WTC11 (cell line): ENCODE measurements at regions not wholly inside any gene's neighbourhood (a gene's known extent, or its start where the extent isn't known, plus 50 kb on each side); places are given as distances from the start of the nearest gene placed in this dataset.

Source experiments
- ATAC-seq: fragments of 200-7000 bp; cut with Tn5 transposase; 2 replicates; pipeline ENCODE4 v1.10.0; 2021; ENCODE audit warnings: mild to moderate bottlenecking, moderate library complexity
- CTCF ChIA-PET: fragments of 300-600 bp; sonication (Branson Sonifier 250); formaldehyde crosslinking; loops from one replicate; lab custom pipeline; 2021; ENCODE audit warnings: antibody characterized with exemption; lab: Charles Lee
- POLR2A ChIA-PET: fragments of 350-600 bp; sonication (Branson Sonifier 250); formaldehyde crosslinking; loops from one replicate; lab custom pipeline; 2021; ENCODE audit warnings: antibody characterized with exemption; lab: Charles Lee
- DNase-seq: peaks from one replicate; pipeline ENCODE4 v3.0.0; 2021; ENCODE audit warnings: low spot score
- H3K27ac Mint-ChIP-seq: 2 replicates; pipeline ENCODE4 v1.8.0; 2021; ENCODE audit warnings: mixed read lengths
- H3K27me3 Mint-ChIP-seq: 2 replicates; pipeline ENCODE4 v1.8.0; 2021; ENCODE audit warnings: low read depth, mild to moderate bottlenecking, moderate library complexity, mixed read lengths
- H3K36me3 Mint-ChIP-seq: 2 replicates; pipeline ENCODE4 v1.8.0; 2021; ENCODE audit warnings: mixed read lengths
- H3K4me1 Mint-ChIP-seq: 2 replicates; pipeline ENCODE4 v1.8.0; 2022; ENCODE audit warnings: mixed read lengths
- H3K4me3 Mint-ChIP-seq: 2 replicates; pipeline ENCODE4 v1.8.0; 2021; ENCODE audit warnings: mild to moderate bottlenecking, moderate library complexity, mixed read lengths
- H3K9me3 Mint-ChIP-seq: 2 replicates; pipeline ENCODE4 v1.8.0; 2021; ENCODE audit warnings: mixed read lengths
- ATF1 ChIP-seq: sonication (generic); formaldehyde crosslinking; IDR thresholded peaks from 2 replicates; pipeline ENCODE4 v1.8.1; 2023; ENCODE audit warnings: mild to moderate bottlenecking, moderate library complexity, missing genetic modification reagents
- CBFB ChIP-seq: sonication (generic); formaldehyde crosslinking; IDR thresholded peaks from 2 replicates; pipeline ENCODE4 v1.8.1; 2022; ENCODE audit warnings: mild to moderate bottlenecking, low read depth, missing genetic modification reagents
- ELF4 ChIP-seq: sonication (generic); formaldehyde crosslinking; IDR thresholded peaks from 2 replicates; pipeline ENCODE4 v1.8.1; 2022; ENCODE audit warnings: low read depth, mild to moderate bottlenecking, moderate library complexity, missing genetic modification reagents
- EMX1 ChIP-seq: fragments of 250-450 bp; sonication (Bioruptor Pico); IDR thresholded peaks from 2 replicates; pipeline ENCODE4 v1.8.0; 2021; ENCODE audit warnings: mild to moderate bottlenecking
- GABPB1 ChIP-seq: sonication (generic); formaldehyde crosslinking; IDR thresholded peaks from 2 replicates; pipeline ENCODE4 v1.8.1; 2023; ENCODE audit warnings: mild to moderate bottlenecking, missing genetic modification reagents
- GRHL2 ChIP-seq: fragments of 250-450 bp; sonication (Bioruptor Pico); IDR thresholded peaks from 2 replicates; pipeline ENCODE4 v1.8.0; 2022; ENCODE audit warnings: mild to moderate bottlenecking, moderate library complexity; ENCODE audit not compliant: insufficient replicate concordance, severe bottlenecking
- HMGA2 ChIP-seq: fragments of 250-450 bp; sonication (Bioruptor Pico); IDR thresholded peaks from 2 replicates; pipeline ENCODE4 v1.4.0; 2021; ENCODE audit warnings: mild to moderate bottlenecking, moderate library complexity
- JAZF1 ChIP-seq: fragments of 250-450 bp; sonication (Bioruptor Pico); IDR thresholded peaks from 2 replicates; pipeline ENCODE4 v1.9.0; 2021; ENCODE audit warnings: moderate library complexity, mild to moderate bottlenecking, inconsistent platforms
- NFYB ChIP-seq: sonication (generic); formaldehyde crosslinking; conservative IDR thresholded peaks from 2 replicates; pipeline ENCODE4 v1.8.0; 2022; ENCODE audit warnings: low read depth, missing genetic modification reagents
- TEAD1 ChIP-seq: sonication (generic); formaldehyde crosslinking; IDR thresholded peaks from 2 replicates; pipeline ENCODE4 v1.8.0; 2022; ENCODE audit warnings: mild to moderate bottlenecking, missing genetic modification reagents
- TP53 ChIP-seq: sonication (generic); formaldehyde crosslinking; IDR thresholded peaks from 2 replicates; pipeline ENCODE4 v1.8.1; 2023; ENCODE audit warnings: mild to moderate bottlenecking, missing genetic modification reagents
- ZNF138 ChIP-seq: sonication (generic); formaldehyde crosslinking; conservative IDR thresholded peaks from 2 replicates; pipeline ENCODE4 v1.8.1; 2022; ENCODE audit warnings: mild to moderate bottlenecking, moderate library complexity, missing genetic modification reagents
- TF ChIP-seq, protein P1 (sequence below): fragments of 250-450 bp; sonication (Bioruptor Pico); conservative IDR thresholded peaks from 2 replicates; pipeline ENCODE4 v1.9.0; 2021; ENCODE audit warnings: mild to moderate bottlenecking
- TF ChIP-seq, protein P2 (sequence below): sonication (generic); formaldehyde crosslinking; IDR thresholded peaks from 2 replicates; pipeline ENCODE4 v1.8.1; 2023; ENCODE audit warnings: mild to moderate bottlenecking, missing genetic modification reagents, moderate library complexity
- TF ChIP-seq, protein P3 (sequence below): sonication (generic); formaldehyde crosslinking; conservative IDR thresholded peaks from 2 replicates; pipeline ENCODE4 v1.8.1; 2022; ENCODE audit warnings: mild to moderate bottlenecking, missing genetic modification reagents
- TF ChIP-seq, protein P4 (sequence below): sonication (generic); formaldehyde crosslinking; IDR thresholded peaks from 2 replicates; pipeline ENCODE4 v1.8.1; 2023; ENCODE audit warnings: mild to moderate bottlenecking, missing genetic modification reagents, moderate library complexity
- TF ChIP-seq, protein P5 (sequence below): fragments of 250-450 bp; sonication (Bioruptor Pico); IDR thresholded peaks from 2 replicates; pipeline ENCODE4 v1.9.0; 2021; ENCODE audit warnings: mild to moderate bottlenecking
- TF ChIP-seq, protein P6 (sequence below): fragments of 250-450 bp; sonication (Bioruptor Pico); IDR thresholded peaks from 2 replicates; pipeline ENCODE4 v1.9.0; 2021; ENCODE audit warnings: moderate library complexity, mild to moderate bottlenecking, inconsistent platforms, borderline replicate concordance
- TF ChIP-seq, protein P7 (sequence below): sonication (generic); formaldehyde crosslinking; IDR thresholded peaks from 2 replicates; pipeline ENCODE4 v1.8.1; 2023; ENCODE audit warnings: mild to moderate bottlenecking, moderate library complexity, missing genetic modification reagents
- TF ChIP-seq, protein P8 (sequence below): fragments of 250-450 bp; sonication (Bioruptor Pico); IDR thresholded peaks from 2 replicates; pipeline ENCODE4 v1.9.0; 2021; ENCODE audit warnings: mild to moderate bottlenecking

DNA sequence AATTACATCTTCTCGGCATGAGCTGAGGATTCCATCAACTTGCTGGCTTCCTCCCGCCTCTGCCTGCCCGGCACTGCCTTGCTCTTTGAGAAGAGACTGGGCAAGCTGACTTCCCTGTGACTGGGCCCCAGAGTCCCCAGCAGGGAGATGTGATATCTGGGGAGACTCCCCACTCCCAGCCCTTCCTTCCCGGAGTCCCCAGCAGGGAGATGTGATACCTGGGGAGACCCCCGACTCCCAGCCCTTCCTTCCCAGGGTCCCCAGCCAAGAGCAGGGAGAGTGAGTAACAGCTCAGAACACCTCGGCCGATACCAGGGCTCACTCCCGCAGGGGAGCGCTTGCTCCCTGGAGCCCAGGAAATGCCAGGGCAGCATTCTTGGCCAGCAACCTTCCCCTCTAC, 90.1 kb upstream of the NEURL1B start (continued):
- TF ChIP-seq ELF4 = no peak
- no peak for TF ChIP-seq ATF1 (CRISPR knock-in tag)
- TF ChIP-seq, protein P1, sequence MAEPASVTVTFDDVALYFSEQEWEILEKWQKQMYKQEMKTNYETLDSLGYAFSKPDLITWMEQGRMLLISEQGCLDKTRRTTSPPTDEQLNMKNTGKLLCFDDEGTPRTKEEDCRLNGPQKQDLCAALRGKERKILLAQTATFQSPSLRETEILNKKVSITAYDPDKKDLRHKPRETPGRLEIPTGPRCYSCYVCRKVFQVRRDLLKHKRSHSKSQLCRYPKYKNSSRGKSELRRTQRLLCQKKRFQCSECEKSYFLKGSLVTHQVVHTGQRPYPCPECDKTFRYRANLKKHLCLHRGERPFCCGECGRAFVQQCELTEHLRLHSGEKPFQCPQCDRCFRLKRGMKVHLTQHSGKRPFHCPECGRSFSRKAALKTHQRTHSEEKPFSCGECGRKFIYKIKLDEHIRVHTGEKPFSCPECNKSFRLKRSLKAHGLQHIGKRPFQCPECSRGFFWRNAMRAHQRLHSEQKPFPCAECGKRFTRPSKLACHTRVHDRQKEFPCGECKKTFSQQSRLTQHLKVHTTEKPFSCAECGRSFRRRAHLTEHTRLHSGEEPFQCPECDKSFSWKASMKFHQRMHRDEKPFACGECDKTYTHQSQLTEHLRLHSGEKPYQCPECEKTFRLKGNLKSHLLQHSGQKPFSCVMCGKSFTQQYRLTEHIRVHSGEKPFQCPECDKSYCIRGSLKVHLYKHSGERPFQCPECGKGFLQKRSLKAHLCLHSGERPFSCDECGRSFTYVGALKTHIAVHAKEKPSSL = no peak
- TF ChIP-seq, all 79 proteins: peak for 0

DNA sequence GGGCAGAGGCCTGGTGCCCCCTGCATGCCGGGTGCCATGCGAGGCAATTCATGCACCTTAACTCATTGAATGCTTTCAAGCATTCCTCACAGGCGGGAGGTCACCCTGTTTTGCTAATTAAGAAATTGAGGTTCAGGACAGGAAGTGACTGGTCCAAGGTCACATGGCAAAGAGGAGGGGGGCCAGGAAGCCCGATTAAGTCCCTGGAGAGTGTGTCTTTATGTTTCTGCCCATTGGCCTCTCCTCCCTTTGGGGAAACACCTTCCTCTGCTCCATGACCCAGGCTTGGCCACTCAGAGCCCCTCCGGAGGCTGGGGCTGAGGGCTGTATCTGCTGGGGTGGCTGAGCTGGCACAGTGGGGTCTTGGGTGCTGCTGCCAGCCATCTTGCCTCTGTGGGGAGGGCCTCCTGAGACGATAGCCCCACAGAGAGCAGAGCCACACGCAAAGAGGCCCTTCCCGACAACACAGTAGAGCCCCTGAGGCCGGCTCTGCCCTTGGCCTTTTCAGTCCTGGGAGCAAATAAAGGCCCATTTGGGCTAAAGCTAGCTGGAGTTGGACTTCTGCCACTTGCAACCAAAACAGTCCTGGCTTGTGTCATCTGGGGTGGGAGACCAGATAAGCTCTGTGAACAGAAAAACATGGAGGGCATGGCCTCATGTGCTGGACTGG, 90.8 kb upstream of the NEURL1B start:
- ChIA-PET CTCF (interaction anchor here (0.8 to 1.7 kb wide), 4 partner anchors 10 to 164 kb away, joined by 3 to 5 read pairs (median 4); no protein-coding TSS in a partner anchor), POLR2A (no interaction called here)
- Mint-ChIP-seq H3K27ac (no peak overlapping the region), H3K4me1 (peaks cover 7% of the 10 kb centered on the region), H3K4me3 (no peak overlapping the region), H3K9me3 (no peaks in the 10 kb centered on the region), H3K27me3 (peaks cover 13% of the 10 kb centered on the region), H3K36me3 (no peaks in the 10 kb centered on the region)
- TF ChIP-seq, protein P2, sequence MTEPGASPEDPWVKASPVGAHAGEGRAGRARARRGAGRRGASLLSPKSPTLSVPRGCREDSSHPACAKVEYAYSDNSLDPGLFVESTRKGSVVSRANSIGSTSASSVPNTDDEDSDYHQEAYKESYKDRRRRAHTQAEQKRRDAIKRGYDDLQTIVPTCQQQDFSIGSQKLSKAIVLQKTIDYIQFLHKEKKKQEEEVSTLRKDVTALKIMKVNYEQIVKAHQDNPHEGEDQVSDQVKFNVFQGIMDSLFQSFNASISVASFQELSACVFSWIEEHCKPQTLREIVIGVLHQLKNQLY (CRISPR knock-in tag) = no peak
- TF ChIP-seq, protein P3, sequence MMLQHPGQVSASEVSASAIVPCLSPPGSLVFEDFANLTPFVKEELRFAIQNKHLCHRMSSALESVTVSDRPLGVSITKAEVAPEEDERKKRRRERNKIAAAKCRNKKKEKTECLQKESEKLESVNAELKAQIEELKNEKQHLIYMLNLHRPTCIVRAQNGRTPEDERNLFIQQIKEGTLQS (CRISPR knock-in tag) = no peak
- TF ChIP-seq, protein P4, sequence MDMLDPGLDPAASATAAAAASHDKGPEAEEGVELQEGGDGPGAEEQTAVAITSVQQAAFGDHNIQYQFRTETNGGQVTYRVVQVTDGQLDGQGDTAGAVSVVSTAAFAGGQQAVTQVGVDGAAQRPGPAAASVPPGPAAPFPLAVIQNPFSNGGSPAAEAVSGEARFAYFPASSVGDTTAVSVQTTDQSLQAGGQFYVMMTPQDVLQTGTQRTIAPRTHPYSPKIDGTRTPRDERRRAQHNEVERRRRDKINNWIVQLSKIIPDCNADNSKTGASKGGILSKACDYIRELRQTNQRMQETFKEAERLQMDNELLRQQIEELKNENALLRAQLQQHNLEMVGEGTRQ (CRISPR knock-in tag) = peak; percentile 32; the same call in 1 of the 2 replicates
- TF ChIP-seq GRHL2 = no peak
- ATAC-seq = no peak
- DNase-seq = no peak

DNA sequence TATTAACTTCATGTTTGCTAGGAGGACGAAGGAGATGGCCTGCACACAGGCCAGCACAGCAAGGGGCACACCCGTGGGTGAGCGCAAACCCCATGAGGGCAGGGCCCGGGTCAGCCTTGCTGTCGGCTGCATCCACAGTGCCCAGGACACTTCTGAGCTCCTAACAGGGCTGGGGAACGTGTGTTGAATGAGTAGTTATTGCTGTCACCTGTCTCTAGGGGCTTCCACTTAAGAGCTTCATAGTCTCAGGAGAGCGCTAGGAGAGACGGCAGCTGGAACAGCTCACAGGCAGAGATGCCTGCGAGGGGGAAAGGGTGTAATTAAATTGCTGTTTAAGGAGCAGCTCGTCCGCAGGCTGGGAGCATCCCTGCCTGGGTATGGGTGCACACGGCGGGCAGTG, 91.4 kb upstream of the NEURL1B start:
- DNase-seq (no peak), ATAC-seq (peak; percentile 26)
- ChIA-PET CTCF (interaction anchor here (1.1 to 1.7 kb wide), 3 partner anchors 11 to 165 kb away, joined by 3 to 5 read pairs (median 4); no protein-coding TSS in a partner anchor), POLR2A (interaction anchor here (0.6 kb wide), 1 partner anchor 117 kb away, joined by 5 read pairs; no protein-coding TSS in a partner anchor)
- peaks cover 13% of the 10 kb centered on the region for H3K27me3 Mint-ChIP-seq
- peaks cover 7% of the 10 kb centered on the region for H3K4me1 Mint-ChIP-seq
- H3K9me3 Mint-ChIP-seq = no peaks in the 10 kb centered on the region
- no peak overlapping the region for H3K27ac Mint-ChIP-seq
- H3K36me3 Mint-ChIP-seq = no peaks in the 10 kb centered on the region
- H3K4me3 Mint-ChIP-seq = no peak overlapping the region
- TF ChIP-seq, protein P5, sequence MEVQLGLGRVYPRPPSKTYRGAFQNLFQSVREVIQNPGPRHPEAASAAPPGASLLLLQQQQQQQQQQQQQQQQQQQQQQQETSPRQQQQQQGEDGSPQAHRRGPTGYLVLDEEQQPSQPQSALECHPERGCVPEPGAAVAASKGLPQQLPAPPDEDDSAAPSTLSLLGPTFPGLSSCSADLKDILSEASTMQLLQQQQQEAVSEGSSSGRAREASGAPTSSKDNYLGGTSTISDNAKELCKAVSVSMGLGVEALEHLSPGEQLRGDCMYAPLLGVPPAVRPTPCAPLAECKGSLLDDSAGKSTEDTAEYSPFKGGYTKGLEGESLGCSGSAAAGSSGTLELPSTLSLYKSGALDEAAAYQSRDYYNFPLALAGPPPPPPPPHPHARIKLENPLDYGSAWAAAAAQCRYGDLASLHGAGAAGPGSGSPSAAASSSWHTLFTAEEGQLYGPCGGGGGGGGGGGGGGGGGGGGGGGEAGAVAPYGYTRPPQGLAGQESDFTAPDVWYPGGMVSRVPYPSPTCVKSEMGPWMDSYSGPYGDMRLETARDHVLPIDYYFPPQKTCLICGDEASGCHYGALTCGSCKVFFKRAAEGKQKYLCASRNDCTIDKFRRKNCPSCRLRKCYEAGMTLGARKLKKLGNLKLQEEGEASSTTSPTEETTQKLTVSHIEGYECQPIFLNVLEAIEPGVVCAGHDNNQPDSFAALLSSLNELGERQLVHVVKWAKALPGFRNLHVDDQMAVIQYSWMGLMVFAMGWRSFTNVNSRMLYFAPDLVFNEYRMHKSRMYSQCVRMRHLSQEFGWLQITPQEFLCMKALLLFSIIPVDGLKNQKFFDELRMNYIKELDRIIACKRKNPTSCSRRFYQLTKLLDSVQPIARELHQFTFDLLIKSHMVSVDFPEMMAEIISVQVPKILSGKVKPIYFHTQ (CRISPR knock-in tag) = no peak
- TF ChIP-seq TP53 (CRISPR knock-in tag) (no peak), HMGA2 (CRISPR knock-in tag) (no peak), GABPB1 (CRISPR knock-in tag) (no peak), TEAD1 (no peak), JAZF1 (CRISPR knock-in tag) (no peak), NFYB (CRISPR knock-in tag) (no peak), ZNF138 (CRISPR knock-in tag) (no peak), EMX1 (CRISPR knock-in tag) (no peak), CBFB (no peak), ATF1 (CRISPR knock-in tag) (no peak)
- TF ChIP-seq, protein P6, sequence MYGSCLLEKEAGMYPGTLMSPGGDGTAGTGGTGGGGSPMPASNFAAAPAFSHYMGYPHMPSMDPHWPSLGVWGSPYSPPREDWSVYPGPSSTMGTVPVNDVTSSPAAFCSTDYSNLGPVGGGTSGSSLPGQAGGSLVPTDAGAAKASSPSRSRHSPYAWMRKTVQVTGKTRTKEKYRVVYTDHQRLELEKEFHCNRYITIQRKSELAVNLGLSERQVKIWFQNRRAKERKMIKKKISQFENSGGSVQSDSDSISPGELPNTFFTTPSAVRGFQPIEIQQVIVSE (CRISPR knock-in tag) = no peak
- TF ChIP-seq, protein P7, sequence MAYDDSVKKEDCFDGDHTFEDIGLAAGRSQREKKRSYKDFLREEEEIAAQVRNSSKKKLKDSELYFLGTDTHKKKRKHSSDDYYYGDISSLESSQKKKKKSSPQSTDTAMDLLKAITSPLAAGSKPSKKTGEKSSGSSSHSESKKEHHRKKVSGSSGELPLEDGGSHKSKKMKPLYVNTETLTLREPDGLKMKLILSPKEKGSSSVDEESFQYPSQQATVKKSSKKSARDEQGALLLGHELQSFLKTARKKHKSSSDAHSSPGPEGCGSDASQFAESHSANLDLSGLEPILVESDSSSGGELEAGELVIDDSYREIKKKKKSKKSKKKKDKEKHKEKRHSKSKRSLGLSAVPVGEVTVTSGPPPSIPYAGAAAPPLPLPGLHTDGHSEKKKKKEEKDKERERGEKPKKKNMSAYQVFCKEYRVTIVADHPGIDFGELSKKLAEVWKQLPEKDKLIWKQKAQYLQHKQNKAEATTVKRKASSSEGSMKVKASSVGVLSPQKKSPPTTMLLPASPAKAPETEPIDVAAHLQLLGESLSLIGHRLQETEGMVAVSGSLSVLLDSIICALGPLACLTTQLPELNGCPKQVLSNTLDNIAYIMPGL = no peak
- TF ChIP-seq, protein P8, sequence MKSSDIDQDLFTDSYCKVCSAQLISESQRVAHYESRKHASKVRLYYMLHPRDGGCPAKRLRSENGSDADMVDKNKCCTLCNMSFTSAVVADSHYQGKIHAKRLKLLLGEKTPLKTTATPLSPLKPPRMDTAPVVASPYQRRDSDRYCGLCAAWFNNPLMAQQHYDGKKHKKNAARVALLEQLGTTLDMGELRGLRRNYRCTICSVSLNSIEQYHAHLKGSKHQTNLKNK (CRISPR knock-in tag) = no peak
- TF ChIP-seq, protein P1 = no peak
